Stimulated activated naive CD4-positive, alpha-beta T cell (primary cell): ENCODE measurements at regions not wholly inside any gene's neighbourhood (a gene's known extent, or its start where the extent isn't known, plus 50 kb on each side); places are given as distances from the start of the nearest gene placed in this dataset.
"Not testable (repeated sequence)": the region's sequence is repeated elsewhere in the genome, so short reads cannot be mapped to it uniquely, and the experiment has no call there.

Experiments used
- DNase-seq, 6 experiments: peaks; one replicate each; lab custom pipeline; 2025; lab: John Stamatoyannopoulos, UW

DNA sequence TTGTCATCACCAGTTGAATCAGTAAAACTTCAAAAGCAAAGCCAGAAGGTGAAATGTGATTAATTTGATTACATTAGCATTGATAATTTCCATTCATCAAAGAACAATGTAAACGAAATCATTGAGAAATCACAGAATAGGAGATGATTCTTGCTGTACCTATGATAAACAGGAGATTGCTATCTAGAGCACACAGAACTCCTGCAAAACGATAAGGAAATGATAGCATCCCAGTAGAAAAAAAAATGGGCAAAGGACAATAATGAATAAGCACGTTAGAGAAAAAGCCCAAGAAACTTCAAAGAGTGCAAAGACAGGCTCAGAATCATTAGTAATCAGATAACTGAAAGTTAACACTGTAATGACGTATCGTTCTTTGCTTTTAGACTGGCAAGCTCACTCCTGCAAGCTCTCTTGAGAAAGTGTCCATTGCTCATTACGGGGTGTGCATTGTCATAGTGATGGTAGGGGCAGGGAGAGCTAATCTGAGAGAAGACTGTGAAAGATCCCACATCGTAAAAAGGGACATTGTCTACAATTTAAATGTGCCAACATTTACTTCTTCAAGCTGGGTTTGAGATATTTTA is 143.6 kb downstream of the SPP2 start:
- DNase-seq, result no peak

DNA sequence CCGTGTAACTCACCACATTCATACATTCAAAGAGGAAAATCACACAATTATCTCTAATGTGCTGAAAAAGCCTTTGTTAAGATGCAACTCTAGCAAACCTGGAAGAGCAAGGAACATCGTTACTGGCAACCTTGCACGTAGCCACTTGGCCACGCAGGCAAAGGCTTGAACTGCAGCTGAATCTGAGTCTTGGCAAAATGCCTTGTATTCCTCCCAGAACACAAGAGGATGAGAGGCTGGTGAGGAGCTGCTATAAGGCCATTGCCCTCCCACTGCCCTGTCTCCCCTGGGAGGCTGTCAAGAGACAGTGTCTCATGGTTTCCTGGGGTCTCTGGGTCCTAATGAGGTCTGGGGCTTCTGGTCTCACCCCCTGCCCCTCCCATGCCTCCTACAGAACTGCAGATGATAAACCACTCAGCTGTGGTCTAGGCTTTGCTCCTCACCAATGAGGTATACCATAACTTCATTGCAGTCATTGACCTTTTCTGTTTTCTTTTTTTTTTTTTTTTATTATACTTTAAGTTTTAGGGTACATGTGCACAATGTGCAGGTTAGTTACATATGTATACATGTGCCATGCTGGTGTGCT is 141.4 kb downstream of the SPP2 start:
- no peak for DNase-seq

DNA sequence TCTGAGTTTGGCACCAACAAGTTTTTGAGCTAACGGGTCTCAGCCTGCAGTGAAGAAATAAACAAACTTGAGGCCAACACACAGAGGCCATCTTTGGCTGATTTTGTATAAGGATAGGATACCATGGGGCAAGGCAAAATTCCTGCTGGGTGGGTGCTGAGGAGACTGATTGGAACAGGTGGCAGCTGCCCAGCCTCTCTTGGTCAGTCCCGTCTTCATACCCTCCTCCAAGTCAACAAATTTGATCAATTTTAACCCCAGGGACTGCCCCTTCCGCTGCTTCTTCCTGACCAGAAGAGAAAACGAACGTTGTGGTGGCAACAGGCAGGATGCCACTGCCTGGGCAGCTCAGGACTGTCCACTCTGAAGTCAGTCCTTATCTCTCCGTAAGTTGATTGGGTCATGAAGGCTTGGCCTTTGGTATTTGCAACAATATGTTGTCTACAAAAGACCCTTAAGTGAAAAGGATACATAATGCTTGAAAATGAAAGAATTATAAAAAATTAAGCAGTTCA is 139.3 kb downstream of the SPP2 start:
- DNase-seq, result no peak

DNA sequence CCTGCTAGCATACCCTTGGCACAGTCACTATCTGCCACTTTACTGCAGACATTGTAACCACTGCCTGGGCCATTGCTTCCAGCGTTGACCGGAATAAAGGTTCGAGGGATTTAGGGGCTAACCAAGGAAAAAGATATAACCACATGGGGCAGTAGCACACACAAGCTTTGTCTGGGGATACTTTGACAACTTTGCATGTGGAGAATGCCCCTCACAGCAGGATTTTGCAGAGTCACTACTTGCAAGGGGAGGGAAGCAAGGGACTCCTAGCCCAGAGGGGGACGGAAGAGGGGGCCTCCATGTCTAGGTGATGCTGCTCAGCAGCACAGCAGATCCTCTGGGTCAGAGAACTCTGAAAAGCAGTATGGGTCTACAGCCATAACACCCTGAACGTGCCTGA is 138.7 kb downstream of the SPP2 start:
- DNase-seq, result no peak

DNA sequence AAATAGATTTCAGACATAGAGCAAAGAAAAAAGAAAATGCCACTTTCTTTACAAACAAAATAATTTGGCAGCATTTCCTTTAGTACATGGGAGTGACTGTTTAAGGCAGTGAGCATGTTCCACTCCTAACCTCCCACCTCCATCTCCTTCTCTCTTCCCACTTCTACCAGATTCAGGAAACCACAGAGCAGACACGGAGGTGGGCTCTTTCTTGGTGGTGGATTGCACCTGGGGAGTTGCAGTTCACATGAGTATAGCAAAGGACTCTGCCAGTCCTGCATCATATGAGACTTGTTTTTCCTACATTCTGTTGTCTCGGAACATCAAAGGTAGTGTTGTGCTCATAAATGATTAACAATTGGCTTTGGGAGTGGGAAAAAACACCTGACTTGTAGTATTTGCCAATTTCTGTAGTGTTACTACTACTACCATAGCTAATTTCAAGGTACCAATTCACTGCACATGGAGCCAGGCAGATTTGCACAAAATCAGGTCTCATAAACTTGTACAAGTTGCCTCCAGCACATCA is 137.2 kb downstream of the SPP2 start:
- no peak for DNase-seq

DNA sequence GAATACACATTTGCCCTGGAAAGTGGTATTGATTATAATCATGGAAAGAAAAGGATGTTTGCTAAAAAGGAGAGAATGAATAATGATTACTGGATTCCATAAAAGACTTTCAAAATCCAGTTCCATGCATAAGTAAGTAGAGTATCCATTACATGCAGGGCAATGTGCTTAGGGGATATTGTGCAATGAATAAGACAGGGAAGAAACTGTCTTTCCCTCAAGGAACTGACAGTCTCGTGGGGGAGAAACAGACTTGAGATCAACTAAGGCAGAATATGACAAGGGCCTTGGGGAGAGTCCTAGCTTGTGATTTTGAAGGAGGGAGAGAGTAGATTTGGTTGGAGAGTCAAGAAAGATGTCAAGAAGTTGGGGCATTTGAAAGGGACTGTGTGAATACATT is 130.6 kb downstream of the SPP2 start:
- DNase-seq, result no peak

DNA sequence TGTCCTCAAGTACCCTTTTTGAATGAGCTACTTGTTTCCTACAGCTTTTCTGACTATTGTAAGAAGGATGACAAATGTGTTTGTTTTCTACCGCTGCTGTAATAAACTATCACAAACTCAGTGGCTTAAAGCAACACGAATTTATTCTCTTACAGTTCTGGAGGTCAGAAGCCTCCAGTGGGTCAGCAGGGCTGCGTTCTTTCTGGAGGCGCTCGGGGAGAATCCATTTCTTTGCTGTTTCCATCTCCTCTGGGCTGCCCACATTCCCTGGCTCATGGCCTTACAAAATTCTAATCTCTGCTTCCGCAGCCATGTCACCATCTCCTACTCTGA is 128.5 kb downstream of the SPP2 start:
- no peak for DNase-seq

DNA sequence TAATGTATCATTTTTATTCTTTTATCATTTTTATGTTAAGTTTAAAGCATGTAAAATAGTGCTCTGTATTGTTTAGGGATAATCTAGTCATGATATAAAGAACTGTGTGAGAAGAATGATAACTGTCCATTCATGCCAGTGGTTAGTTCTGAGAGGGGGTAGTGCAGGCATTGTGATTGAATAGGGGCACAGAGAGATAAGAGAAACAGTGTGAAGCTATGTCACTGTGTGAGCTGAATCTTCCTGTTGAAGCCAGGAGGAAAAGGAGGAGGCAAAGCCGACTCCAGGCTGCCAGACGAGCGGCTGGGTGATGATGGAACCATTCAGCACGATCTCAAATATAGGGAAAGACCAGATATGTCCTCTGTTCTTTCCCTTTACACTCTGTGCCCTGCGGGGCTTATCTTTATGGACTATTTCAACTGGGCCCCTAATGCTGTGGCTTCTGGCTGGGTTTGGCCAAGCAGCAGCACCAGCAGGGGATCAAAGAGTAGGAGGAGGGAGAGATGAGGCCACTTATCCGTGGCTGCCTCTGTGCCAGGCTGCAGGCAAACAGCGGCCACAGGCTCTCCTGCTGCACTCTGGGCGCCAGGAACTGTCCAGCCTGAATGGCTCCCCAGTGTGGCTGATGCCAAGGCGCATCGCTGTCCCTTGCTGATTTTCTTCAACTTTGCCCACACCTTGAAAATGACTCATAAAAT is 128.0 kb downstream of the SPP2 start:
- no peak for DNase-seq

DNA sequence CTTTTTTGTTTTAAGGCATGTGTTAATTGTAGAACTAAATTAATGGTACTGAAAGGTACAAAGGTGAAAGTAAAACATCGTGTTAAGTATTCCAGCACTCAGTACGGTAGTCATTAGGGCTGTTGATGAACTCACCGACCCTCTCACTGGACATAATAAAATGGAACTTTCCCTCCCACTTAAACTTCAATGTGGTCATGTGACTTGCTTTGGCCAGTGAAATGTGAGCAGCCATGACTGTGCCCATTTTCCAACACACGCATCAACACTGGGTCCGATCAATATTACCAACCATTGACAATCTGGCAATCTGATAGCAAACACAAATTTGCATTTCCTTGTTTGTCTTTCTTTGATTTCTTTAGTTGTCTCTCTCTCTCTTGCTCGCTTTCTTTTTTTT is 125.1 kb downstream of the SPP2 start:
- no peak for DNase-seq

DNA sequence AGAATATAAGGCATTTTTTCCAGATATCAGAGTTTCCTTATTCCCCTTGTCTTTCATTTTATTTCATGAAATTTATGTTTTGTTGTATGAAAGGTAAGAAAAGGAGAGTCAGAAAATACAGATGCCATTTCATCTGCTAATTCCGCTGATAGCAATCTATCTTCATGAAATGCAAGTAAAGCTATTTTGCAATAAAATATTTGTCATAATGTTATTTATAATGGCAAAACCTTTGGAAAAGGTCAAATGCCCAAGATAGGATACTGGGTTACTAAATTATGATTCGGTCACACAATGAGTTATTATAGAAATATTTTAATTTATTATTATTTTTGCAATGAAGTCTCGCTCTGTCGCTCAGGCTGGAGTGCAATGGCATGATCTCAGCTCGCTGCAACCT is 124.2 kb downstream of the SPP2 start:
- no peak for DNase-seq

DNA sequence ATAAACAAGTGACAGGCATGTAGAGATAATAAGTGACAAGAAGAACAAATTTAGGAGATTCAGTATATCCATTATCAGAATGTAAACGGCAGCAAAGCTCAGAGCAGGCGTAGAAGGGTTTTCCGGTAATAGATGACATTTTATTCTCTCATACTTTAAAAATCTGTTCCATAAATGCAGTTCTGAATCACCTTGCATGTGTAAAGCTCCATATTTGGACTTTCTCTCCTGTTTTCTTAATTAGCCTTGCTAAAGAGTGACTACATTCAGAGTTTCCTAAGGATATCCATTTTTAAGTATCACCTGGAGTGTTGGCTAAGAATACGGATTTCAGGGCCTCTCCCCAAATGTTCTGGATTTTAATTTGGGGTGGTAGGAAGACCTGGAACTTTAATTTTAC is 122.0 kb downstream of the SPP2 start:
- no peak for DNase-seq

DNA sequence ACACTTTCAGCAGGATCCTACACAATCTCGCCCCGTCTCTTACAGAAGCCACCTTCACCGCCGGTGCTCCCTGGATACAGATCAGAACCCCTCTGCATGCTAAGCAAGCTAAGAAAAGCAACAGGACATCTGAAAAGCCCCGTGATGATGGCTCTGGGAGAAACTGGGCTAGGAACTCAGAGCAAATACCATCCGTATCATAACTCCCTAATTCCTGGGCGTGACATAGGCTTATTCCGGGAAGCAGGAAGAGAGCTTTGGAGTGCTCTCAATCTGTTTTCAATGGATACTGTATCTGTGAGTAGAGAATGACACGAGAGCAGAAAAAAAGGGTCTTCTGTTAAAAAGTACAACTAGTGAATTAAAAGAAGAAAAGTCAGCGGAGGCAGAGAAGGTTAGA is 121.6 kb downstream of the SPP2 start:
- DNase-seq, result no peak

DNA sequence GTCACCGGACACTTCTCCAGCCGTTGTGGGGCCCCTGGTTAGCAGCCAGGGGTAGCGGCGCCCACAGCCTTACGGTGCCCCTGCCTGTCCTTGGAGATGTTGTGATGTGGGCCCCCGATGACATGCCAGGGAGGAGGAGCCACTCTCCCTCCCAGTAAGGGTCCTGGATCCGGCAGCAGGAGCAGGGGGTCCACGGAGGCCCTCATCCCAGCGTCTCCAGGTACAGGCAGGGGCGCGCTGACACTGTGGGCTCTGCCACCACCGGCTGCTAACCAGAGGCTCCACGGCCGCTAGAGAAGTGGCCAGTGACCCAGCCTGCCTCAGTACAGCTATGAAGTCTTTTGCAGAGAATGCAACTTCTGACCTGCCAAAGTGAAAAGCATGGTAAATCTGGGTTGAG is 121.2 kb downstream of the SPP2 start:
- DNase-seq, result no peak

DNA sequence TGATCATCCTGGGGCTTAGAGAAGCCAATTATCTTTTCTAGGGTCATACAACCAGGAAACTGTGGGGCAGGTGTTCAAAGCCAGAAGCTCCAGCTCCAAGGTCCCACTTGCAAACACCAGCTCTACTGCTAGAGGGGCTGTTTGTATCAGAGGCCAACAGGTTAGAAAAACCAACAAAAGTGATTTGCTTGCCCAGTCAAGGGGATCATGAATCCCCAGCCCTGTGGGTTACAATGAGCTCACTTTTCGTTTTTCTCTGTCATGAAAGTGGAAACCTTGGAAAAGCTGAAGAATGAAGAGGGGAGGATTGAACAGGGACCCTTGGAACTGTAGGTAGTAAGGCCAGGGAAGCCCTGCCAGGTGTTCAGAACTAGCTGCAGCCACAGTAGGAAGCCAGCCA is 119.2 kb downstream of the SPP2 start:
- DNase-seq, result no peak

DNA sequence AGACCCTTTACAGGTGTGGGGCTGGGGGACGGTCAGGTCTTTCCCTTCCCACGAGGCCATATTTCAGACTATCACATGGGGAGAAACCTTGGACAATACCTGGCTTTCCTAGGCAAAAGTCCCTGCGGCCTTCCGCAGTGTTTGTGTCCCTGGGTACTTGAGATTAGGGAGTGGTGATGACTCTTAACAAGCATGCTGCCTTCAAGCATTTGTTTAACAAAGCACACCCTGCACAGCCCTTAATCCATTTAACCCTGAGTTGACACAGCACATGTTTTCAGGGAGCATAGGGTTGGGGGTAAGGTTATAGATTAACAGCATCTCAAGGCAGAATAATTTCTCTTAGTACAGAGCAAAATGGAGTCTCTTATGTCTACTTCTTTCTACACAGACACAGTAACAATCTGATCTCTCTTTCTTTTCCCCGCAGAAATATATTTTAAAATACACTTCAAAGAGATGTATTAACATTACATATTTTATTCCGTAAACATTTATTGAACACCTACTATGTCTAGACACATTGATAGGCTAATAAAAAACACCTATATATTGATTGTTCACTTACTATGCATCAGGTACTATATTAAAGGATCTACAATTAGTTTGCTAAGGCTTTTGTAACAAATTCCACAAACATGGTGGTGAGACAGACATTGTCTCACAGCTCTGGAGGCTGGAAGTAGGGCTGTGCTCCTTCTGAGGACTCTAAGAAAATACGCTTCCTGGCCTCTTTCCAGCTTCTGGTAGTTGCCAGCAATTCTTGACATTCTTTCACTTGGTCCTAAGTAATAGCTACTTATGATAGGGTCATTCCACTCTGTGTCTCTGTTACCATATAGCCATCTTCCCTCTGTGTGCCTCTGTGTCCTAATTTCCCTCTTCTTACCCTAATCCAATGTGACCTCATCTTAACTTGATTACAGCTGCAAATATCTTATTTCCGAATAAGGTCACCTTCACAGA is 118.4 kb downstream of the SPP2 start:
- DNase-seq, result not testable (repeated sequence)

DNA sequence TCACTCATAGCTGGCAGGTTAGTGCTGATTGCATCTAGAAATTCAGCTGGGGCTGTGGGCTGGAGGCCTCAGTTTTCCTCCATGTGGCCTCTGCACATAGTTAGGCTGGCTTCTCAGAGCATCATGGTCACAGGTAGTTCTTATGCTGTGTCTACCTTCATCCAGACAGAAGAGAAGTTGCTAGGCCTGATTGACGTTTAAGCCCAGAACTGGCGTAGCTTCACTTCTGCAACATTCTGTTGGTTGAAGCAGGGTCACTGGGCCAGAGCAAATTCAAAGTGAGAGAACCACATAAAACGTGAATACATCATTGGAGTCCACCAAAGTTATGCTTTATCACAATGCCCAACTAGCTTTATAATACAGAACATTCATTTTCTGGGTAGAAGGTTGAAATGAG is 116.0 kb downstream of the SPP2 start:
- DNase-seq, result no peak

DNA sequence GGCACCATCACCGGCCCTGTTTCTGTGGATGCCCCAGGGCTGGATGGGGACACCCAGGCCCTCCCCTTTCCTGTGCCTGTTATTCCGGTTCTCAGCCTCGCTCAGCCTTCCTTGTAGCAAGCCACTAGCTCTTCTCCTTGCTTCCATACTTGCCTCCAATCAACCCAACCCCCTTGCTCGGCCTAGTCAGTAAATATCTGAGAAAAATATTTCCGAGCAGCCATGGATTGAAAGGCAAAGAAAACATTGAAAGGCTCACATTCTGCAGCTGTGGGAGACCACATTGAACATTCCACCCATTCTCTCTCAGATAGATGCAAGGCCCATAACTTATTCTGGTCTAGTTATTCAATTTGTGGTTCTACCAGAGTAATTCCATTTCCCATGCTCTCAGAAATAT is 114.9 kb downstream of the SPP2 start:
- no peak for DNase-seq

DNA sequence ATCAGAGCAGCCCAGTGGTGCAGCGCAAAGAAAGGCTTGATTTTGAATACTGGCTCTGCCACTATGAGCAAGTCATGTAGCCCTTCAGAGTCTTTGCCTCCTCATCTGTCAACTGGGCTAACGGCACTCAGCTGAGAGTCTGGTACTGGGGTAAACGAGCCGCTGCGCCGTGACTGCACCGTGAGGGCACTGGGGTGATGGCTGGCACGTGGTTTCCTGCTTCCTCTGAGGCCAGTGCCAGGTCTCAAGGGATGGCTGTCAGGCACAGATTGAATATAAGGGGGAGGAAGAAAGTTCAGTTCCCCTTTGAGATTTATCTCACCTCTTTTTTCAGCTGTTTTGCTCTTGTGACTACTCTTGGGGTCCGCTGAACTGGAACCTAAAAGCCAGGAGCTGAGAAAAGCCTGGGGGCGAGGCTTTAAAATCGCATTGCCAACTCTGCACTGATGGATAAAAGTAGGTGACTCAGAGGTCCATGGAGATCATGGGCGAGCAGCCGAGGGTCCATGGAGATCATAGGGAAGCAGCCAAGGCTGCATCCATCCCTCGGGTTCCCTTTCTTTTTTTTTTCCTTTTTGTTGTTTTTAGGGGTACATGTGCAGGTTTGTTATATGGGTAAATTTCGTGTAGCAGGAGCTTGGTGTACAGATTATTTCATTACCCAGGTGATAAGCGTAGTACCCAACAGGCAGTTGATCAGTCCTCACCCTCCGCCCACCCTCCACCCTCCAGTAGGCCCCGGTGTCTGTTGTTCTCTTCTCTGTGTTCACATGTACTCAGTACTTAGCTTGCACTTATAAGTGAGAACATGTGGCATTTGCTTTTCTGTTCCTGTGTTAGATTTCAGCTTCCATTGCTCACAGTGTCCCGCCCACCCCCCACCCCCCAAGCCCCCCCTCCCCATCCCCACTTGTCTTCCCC is 114.3 kb downstream of the SPP2 start:
- peak in 5 of 6 experiments; percentile 9 to 46 (median 13) for DNase-seq

DNA sequence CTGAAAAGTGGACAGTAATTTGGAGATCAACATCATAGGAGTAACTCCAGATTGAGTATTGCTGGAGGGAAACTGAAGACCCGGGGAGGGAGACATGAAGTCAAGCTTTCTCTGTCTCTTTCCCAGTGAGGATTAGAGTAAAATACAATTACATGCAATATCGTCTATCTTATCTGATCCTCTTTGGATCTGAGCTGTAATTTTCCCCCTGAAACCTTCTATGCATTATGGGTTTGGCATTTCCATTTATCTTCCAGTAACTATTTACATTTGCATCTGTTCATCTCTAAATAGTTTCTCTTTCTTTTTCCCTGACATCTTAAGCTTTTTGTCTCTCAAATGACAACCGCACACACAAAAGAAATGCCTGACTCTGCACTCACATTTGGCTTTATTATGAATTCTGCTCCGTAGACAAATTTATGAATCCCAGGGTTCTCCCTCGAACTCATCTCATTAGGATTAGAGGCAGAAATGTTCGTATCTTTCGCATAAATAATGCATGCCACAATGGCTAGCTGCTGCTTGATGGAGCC is 113.1 kb downstream of the SPP2 start:
- no peak for DNase-seq

DNA sequence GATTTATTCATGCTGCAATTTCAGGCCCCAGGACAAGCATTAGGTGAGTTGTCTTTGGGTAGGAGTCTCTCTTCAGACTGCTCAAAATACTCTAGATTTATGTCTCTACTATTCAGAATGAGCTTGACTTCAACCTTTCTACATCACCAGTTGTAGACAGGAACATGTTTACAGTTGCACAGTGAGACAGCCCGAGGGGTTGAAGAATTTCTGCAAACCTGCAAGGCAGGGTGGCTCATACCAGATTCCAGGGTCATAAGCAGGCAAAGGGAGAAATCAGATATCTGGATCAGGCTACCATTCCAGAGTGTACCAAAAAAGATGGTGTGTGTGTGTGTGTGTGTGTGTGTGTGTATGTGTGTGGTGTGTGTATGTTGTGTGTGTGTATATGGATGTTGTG is 112.4 kb downstream of the SPP2 start:
- DNase-seq, result no peak

DNA sequence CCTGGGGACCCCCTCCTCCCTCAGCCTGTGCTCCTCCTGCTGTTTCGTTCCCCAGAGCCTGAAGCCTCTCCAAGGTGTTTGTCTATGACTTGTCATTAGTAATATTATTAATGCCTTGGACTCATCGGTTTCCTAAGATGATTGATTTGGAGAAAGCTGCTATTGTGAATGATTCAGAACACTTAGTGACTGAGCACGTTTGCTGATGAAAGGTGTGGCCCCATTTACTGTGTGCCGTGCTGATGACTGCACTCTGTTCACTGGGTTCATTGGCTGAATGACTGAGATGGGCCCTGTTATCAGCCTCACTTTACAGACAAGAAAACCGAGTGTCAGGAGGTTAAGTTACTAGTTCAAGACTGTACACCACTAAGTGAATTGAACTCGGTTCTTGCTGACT is 111.4 kb downstream of the SPP2 start:
- DNase-seq, result no peak
